NT2/D1 (cell line): ENCODE measurements at regions not wholly inside any gene's neighbourhood (a gene's known extent, or its start where the extent isn't known, plus 50 kb on each side); places are given as distances from the start of the nearest gene placed in this dataset.

Experiments used
- DNase-seq: peaks from one replicate; pipeline ENCODE4 v3.0.0-alpha.2; 2011; ENCODE audit warnings: low read depth, low spot score
- H3K27me3 ChIP-seq: 2 replicates; pipeline ENCODE4 v1.6.0; 2011; ENCODE audit warnings: mild to moderate bottlenecking; ENCODE audit not compliant: insufficient read length, insufficient read depth
- H3K36me3 ChIP-seq: 2 replicates; pipeline ENCODE4 v1.6.1; 2011; ENCODE audit warnings: mild to moderate bottlenecking, low read length, mixed read lengths; ENCODE audit not compliant: insufficient read depth, insufficient read length
- H3K4me1 ChIP-seq: 2 replicates; pipeline ENCODE4 v1.5.1; 2011; ENCODE audit not compliant: insufficient read depth, insufficient read length
- H3K4me3 ChIP-seq: 2 replicates; pipeline ENCODE4 v1.5.1; 2011; ENCODE audit warnings: low read depth; ENCODE audit not compliant: insufficient read length
- H3K9ac ChIP-seq: 2 replicates; pipeline ENCODE4 v1.6.0; 2011; ENCODE audit warnings: low read depth; ENCODE audit not compliant: insufficient read length
- H3K9me3 ChIP-seq: 2 replicates; pipeline ENCODE4 v1.5.1; 2011; ENCODE audit warnings: mild to moderate bottlenecking, low read length; ENCODE audit not compliant: insufficient read depth
- SUZ12 ChIP-seq: IDR thresholded peaks from 2 replicates; pipeline ENCODE4 v1.6.1; 2011; ENCODE audit not compliant: insufficient read length, insufficient read depth; ENCODE audit errors: extremely low read depth
- YY1 ChIP-seq: IDR thresholded peaks from 2 replicates; pipeline ENCODE4 v1.6.1; 2011; ENCODE audit not compliant: insufficient read length, insufficient read depth
- ZNF274 ChIP-seq: IDR thresholded peaks from 2 replicates; pipeline ENCODE4 v1.6.1; 2011; ENCODE audit warnings: mild to moderate bottlenecking, low read depth, low read length

DNA sequence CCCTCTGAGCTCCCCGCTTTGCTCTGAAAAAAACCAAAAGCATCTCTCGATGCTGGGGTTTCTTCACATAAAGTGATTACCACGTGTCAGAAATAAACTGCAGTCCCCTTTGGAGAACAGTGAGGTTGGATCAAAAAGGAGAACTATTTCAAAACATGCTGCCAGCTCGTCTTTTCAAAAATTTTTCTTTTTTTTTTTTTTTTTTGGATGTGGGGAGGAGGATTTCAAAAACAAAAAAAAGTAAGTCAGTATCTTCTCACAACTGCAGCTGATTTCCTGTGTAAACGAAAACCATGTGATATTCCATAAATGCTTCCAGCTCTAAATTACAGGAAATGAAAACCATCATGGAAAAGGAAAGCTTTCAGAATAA is 155.0 kb upstream of the LYZL2 start:
- H3K4me1 ChIP-seq: no peaks in the 10 kb centered on the region
- no peaks in the 10 kb centered on the region for H3K9me3 ChIP-seq
- H3K36me3 ChIP-seq: no peaks in the 10 kb centered on the region
- peaks cover 13% of the 10 kb centered on the region for H3K27me3 ChIP-seq
- peak overlapping the region; percentile 39 for H3K4me3 ChIP-seq
- H3K9ac ChIP-seq: peak overlapping the region; percentile 61
- no peak for DNase-seq
- no peak for TF ChIP-seq YY1
- no peak for TF ChIP-seq SUZ12
- TF ChIP-seq ZNF274: no peak

DNA sequence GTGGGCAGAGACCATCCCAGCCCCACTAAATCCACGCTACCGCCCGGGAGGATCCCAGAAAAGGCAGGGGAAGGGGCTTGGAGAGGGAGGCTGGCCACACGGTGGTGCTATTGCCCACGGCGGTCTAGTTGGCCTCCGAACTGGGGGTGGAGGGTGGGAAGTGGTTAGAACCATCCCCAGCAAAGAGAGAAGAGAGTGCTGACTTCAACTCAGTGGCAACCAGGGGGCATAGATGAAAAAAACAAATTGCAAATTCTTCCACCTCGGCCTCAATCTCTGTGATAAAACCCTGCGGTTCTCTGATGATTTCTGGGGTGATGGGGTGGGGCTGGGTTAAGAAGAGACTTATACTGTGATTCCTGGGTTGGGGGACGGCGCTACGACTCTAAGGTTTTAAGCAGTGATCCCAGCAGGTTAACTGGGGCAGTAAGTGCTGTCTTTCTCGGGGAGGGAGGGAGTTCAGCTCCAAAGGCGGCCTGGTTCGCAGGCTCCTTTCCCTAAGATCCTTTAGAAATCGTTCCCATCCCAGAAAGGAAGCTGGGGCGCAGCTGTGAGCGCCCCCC is 154.5 kb upstream of the LYZL2 start:
- no peaks in the 10 kb centered on the region for H3K9me3 ChIP-seq
- H3K36me3 ChIP-seq: no peaks in the 10 kb centered on the region
- H3K27me3 ChIP-seq: peaks cover 16% of the 10 kb centered on the region
- H3K9ac ChIP-seq: no peak overlapping the region
- peak overlapping the region; percentile 40 for H3K4me3 ChIP-seq
- TF ChIP-seq ZNF274 (no peak), SUZ12 (no peak), YY1 (no peak)
- no peaks in the 10 kb centered on the region for H3K4me1 ChIP-seq
- DNase-seq: peak; percentile 68

DNA sequence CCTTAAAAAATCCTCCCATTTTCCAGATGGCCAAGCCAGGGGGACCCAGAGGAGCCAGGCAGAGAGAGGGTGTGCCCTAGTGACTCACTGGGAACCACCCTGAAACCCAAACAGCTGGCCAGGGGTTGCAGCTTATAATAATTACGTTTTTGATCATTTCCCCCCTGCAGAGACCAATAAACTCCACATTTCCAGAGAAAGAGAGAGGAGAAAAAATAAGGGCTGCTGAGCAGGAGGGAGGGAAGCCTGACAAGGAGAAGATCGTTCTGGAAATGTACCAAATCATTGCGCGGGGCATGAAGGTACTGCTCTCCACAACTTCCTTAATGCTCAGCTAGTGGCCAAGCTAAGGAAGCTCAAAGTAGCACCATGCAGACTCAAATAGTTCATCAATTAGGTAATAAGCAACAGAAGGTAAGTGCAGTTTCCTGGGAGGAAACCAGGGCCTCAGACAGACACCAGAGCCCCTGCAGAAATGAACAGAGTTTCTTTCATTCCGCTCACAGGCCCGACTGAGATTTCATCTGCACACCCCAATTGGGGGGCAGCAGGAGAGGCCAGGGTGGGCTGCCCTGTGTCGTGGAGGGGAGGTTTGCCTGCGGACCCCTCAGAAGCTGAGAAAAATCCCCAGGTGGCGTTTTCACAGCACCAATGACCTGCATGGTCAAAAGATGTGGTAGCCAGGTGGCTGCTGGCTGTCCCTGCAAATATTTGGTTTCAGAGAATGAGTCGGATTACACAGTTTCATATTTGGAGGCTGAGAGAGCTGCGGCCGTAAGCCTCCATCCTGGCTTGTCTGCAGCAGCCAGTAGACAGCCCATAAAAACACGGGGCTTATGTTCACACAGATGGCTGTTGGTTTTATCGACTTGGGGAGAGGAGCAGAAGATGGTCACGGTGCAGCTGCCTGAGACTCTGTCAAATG is 153.2 kb upstream of the LYZL2 start:
- Histone ChIP-seq H3K36me3 (no peaks in the 10 kb centered on the region), H3K4me3 (no peak overlapping the region), H3K9me3 (no peaks in the 10 kb centered on the region), H3K27me3 (peaks cover 16% of the 10 kb centered on the region), H3K9ac (no peak overlapping the region), H3K4me1 (no peaks in the 10 kb centered on the region)
- DNase-seq: no peak
- TF ChIP-seq ZNF274: no peak
- TF ChIP-seq SUZ12: no peak
- TF ChIP-seq YY1: no peak

DNA sequence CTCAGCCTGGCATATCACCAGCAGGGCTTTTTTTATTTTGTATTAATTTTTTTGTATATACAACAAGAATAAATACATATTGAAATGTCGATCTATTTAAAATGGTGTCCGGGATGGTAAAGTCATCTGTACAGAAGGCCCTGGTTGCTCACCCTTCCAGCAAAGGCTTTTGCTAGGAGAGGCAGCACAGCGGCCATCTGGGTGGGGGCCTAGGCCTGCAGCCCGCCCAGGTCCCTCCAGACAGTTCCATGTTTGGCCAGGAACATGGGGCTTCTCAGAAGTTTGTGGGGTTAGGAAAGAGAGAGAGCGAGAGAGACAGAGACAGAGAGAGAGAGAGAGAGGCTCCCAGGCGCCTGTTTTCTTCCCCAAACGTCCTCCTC is 152.6 kb upstream of the LYZL2 start:
- TF ChIP-seq SUZ12 (no peak), YY1 (no peak), ZNF274 (no peak)
- H3K27me3 ChIP-seq: peaks cover 10% of the 10 kb centered on the region
- H3K4me3 ChIP-seq: no peak overlapping the region
- no peaks in the 10 kb centered on the region for H3K4me1 ChIP-seq
- DNase-seq: no peak
- H3K9ac ChIP-seq: no peak overlapping the region
- no peaks in the 10 kb centered on the region for H3K36me3 ChIP-seq
- no peaks in the 10 kb centered on the region for H3K9me3 ChIP-seq

DNA sequence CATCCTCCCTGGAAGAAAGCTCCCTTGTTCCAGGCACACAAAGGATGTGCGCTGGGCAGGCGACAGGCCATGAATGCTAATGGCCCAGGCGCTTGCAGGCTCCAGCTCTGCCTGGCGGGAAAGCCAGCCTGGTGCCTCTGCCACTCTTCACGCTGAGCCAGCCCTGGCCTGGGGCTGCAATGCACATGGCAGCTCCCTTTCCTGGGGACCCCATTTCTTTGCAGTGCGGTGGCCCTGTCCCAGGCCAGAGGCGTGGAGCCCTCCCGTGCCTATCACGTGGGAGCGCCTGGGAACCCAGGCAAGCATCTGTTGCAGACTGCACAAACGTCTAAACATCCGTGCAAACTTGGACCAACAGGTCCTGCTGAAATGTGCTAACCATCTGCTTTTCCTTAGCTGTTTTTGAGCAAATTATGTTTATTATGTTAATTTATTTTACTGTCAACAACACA is 152.1 kb upstream of the LYZL2 start:
- Histone ChIP-seq H3K9me3 (no peaks in the 10 kb centered on the region), H3K27me3 (peaks cover 10% of the 10 kb centered on the region), H3K4me1 (no peaks in the 10 kb centered on the region)

DNA sequence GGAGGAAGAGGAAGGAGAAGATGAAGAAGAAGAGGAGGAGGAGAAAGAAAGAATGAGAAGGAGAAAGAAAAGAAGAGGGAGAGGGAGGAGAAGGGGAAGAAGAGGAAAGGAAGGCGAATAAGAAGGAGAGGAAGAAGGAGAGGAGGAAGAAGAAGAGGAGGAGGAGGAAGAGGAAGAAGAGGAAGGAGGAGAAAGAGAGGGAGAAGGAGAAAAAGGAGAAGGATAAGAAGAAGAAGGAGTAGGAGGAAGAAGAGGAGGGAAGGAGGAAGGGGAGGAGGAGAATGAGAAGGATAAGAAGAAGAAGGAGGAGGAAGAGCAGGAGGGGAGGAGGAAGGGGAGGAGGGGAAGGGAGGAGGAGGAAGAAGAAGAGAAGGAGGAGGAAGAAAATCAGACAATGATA is 149.2 kb upstream of the LYZL2 start:
- Histone ChIP-seq H3K9ac (no peak overlapping the region), H3K4me1 (no peaks in the 10 kb centered on the region), H3K9me3 (no peaks in the 10 kb centered on the region), H3K27me3 (peaks cover 3% of the 10 kb centered on the region), H3K36me3 (no peaks in the 10 kb centered on the region), H3K4me3 (no peak overlapping the region)
- TF ChIP-seq ZNF274 (no peak), SUZ12 (no peak), YY1 (no peak)
- no peak for DNase-seq

More for the DNA sequence above, 152.1 kb upstream of the LYZL2 start:
- no peak for DNase-seq
- Histone ChIP-seq H3K36me3 (no peaks in the 10 kb centered on the region), H3K9ac (no peak overlapping the region), H3K4me3 (no peak overlapping the region)
- no peak for TF ChIP-seq YY1
- no peak for TF ChIP-seq ZNF274
- no peak for TF ChIP-seq SUZ12
